Natural killer cell (primary cell): ENCODE measurements at regions not wholly inside any gene's neighbourhood (a gene's known extent, or its start where the extent isn't known, plus 50 kb on each side); places are given as distances from the start of the nearest gene placed in this dataset.

Source experiments
- ATAC-seq, 3 donors: fragments of 150-1000 bp in 2 of 3; fragments of 200-7000 bp in 1 of 3; cut with Tn5 transposase; 1 replicate in 1 of 3; 2 replicates in 2 of 3; pipeline ENCODE4 v1.10.0; 2021; ENCODE audit warnings: mild to moderate bottlenecking in 2 of 3, moderate library complexity in 2 of 3
- DNase-seq, 2 donors: peaks; one replicate each; pipeline versions ENCODE4 v3.0.0 to v3.0.0-alpha.2; 2013 to 2021; ENCODE audit warnings: mixed read lengths in 1 of 2
- H3K27ac ChIP-seq: one replicate; pipeline ENCODE4 v1.5.1; 2013; ENCODE audit warnings: mild to moderate bottlenecking, low read length
- H3K27me3 ChIP-seq: one replicate; pipeline ENCODE4 v1.6.1; 2013; ENCODE audit warnings: low read length; ENCODE audit not compliant: control insufficient read depth, insufficient read depth
- H3K36me3 ChIP-seq: one replicate; pipeline ENCODE4 v1.6.1; 2013; ENCODE audit warnings: low read length; ENCODE audit not compliant: control insufficient read depth, insufficient read depth
- H3K4me1 ChIP-seq: one replicate; pipeline ENCODE4 v1.6.1; 2013; ENCODE audit warnings: low read length; ENCODE audit not compliant: control insufficient read depth, insufficient read depth
- H3K4me3 ChIP-seq: one replicate; pipeline ENCODE4 v1.5.1; 2013; ENCODE audit warnings: low read length
- H3K9me3 ChIP-seq: one replicate; pipeline ENCODE4 v1.6.1; 2013; ENCODE audit warnings: low read length; ENCODE audit not compliant: control insufficient read depth, insufficient read depth
- H3K27ac Mint-ChIP-seq, 2 donors: one replicate each; pipeline ENCODE4 v1.8.0; 2022; ENCODE audit warnings: mild to moderate bottlenecking in 2 of 2, mixed read lengths in 2 of 2, moderate library complexity in 1 of 2
- H3K27me3 Mint-ChIP-seq, 2 donors: one replicate each; pipeline ENCODE4 v1.8.0; 2022; ENCODE audit warnings: low read depth in 2 of 2, mixed read lengths in 2 of 2
- H3K36me3 Mint-ChIP-seq: one replicate; pipeline ENCODE4 v1.8.0; 2022; ENCODE audit warnings: mixed read lengths
- H3K4me1 Mint-ChIP-seq, 2 donors: one replicate each; pipeline ENCODE4 v1.8.0; 2022; ENCODE audit warnings: mixed read lengths in 2 of 2
- H3K4me3 Mint-ChIP-seq: one replicate; pipeline ENCODE4 v1.8.0; 2022; ENCODE audit warnings: mild to moderate bottlenecking, moderate library complexity, mixed read lengths
- H3K9me3 Mint-ChIP-seq, 2 donors: one replicate each; pipeline ENCODE4 v1.8.0; 2022; ENCODE audit warnings: mixed read lengths in 2 of 2
- CTCF ChIP-seq: fragments of 200-600 bp; IDR thresholded peaks from one replicate; pipeline ENCODE4 v1.8.0; 2022; ENCODE audit warnings: antibody characterized with exemption
- WGBS: methylation state at CpG from one replicate; pipeline ENCODE4 v1.1.7; 2013; ENCODE audit warnings: missing lambda C conversion rate; ENCODE audit not compliant: insufficient coverage; 5-methylcytosine and 5-hydroxymethylcytosine counted together
- intact Hi-C: fragments of 100-400 bp; cut with micrococcal nuclease; formaldehyde crosslinking; loops from one replicate; pipeline ENCODE4 v1.14.2; 2022

GRCh38 chr19:31118287-31118955 is 230.8 kb downstream of the TSHZ3 start:
- no peaks in the 10 kb centered on the region for H3K4me1 Mint-ChIP-seq
- no peak for TF ChIP-seq CTCF
- Histone ChIP-seq H3K27ac (no peak overlapping the region), H3K36me3 (no peaks in the 10 kb centered on the region), H3K27me3 (no peaks in the 10 kb centered on the region), H3K9me3 (no peaks in the 10 kb centered on the region), H3K4me3 (no peak overlapping the region), H3K4me1 (no peaks in the 10 kb centered on the region)
- DNase-seq (no peak), ATAC-seq (no peak)
- intact Hi-C loops = no loop called here
- H3K27me3 Mint-ChIP-seq = peaks cover 6 to 8% of the 10 kb centered on the region in 2 donors
- 64% methylated on average over 12 of the region's 15 CpGs for whole genome bisulfite sequencing
- no peaks in the 10 kb centered on the region for H3K36me3 Mint-ChIP-seq
- H3K9me3 Mint-ChIP-seq = no peaks in the 10 kb centered on the region
- H3K27ac Mint-ChIP-seq = no peak overlapping the region
- H3K4me3 Mint-ChIP-seq = no peak overlapping the region

GRCh38 chr19:31114585-31114984 is 234.7 kb downstream of the TSHZ3 start:
- peaks cover 11% of the 10 kb centered on the region for H3K4me1 ChIP-seq
- Mint-ChIP-seq H3K4me3 (no peak overlapping the region), H3K36me3 (no peaks in the 10 kb centered on the region), H3K9me3 (no peaks in the 10 kb centered on the region), H3K27me3 (peaks cover 18 to 37% of the 10 kb centered on the region in 2 donors), H3K27ac (no peak overlapping the region), H3K4me1 (peaks cover 8 to 10% of the 10 kb centered on the region in 2 donors)
- no peaks in the 10 kb centered on the region for H3K9me3 ChIP-seq
- ATAC-seq (no peak), DNase-seq (no peak)
- no peak for TF ChIP-seq CTCF
- no peaks in the 10 kb centered on the region for H3K36me3 ChIP-seq
- no peak overlapping the region for H3K4me3 ChIP-seq
- intact Hi-C loops = no loop called here
- no peaks in the 10 kb centered on the region for H3K27me3 ChIP-seq
- no peak overlapping the region for H3K27ac ChIP-seq

- no CpG with 5 or more reads among the region's 1 CpG for WGBS
- Mint-ChIP-seq H3K27me3 (peaks cover 18 to 37% of the 10 kb centered on the region in 2 donors), H3K4me1 (peaks cover 16 to 17% of the 10 kb centered on the region in 2 donors), H3K27ac (no peak overlapping the region), H3K4me3 (no peak overlapping the region), H3K36me3 (no peaks in the 10 kb centered on the region), H3K9me3 (no peaks in the 10 kb centered on the region)
- Histone ChIP-seq H3K36me3 (no peaks in the 10 kb centered on the region), H3K4me1 (peaks cover 17% of the 10 kb centered on the region), H3K27ac (no peak overlapping the region), H3K27me3 (peaks cover 3% of the 10 kb centered on the region), H3K9me3 (no peaks in the 10 kb centered on the region), H3K4me3 (no peak overlapping the region)
- intact Hi-C loops = no loop called here
- no peak for ATAC-seq
- no peak for DNase-seq
- no peak for TF ChIP-seq CTCF
These were observed 235.9 kb downstream of the TSHZ3 start for GRCh38 chr19:31113293-31113692.

- Mint-ChIP-seq H3K27ac (no peak overlapping the region), H3K36me3 (no peaks in the 10 kb centered on the region), H3K27me3 (peaks cover 18 to 37% of the 10 kb centered on the region in 2 donors), H3K9me3 (no peaks in the 10 kb centered on the region), H3K4me3 (no peak overlapping the region), H3K4me1 (peaks cover 16 to 17% of the 10 kb centered on the region in 2 donors)
- H3K36me3 ChIP-seq = no peaks in the 10 kb centered on the region
- ATAC-seq (no peak), DNase-seq (no peak)
- H3K27ac ChIP-seq = no peak overlapping the region
- no peak overlapping the region for H3K4me3 ChIP-seq
- WGBS = 87% methylated on average over 9 of the region's 9 CpGs
- no peak for TF ChIP-seq CTCF
- intact Hi-C loops = no loop called here
- no peaks in the 10 kb centered on the region for H3K9me3 ChIP-seq
- H3K4me1 ChIP-seq = peaks cover 17% of the 10 kb centered on the region
- H3K27me3 ChIP-seq = peaks cover 3% of the 10 kb centered on the region
These were observed 237.1 kb downstream of the TSHZ3 start for GRCh38 chr19:31112158-31112557.
